ENCODE measurements at regions not wholly inside any gene's neighbourhood (a gene's known extent, or its start where the extent isn't known, plus 50 kb on each side); places are given as distances from the start of the nearest gene placed in this dataset.

- Histone ChIP-seq H3K36me3 (ENCODE audit: insufficient read depth, low read length) (no peaks in the 10 kb centered on the region), H3K4me3 (ENCODE audit: low read depth, low read length) (no peak overlapping the region), H3K4me1 (ENCODE audit: control insufficient read depth, insufficient read depth, low read length, unreplicated experiment) (no peaks in the 10 kb centered on the region), H3K79me2 (ENCODE audit: control insufficient read depth, insufficient read depth, low read length, unreplicated experiment) (no peaks in the 10 kb centered on the region), H2AFZ (ENCODE audit: low read length, unreplicated experiment) (no peak overlapping the region), H3K27ac (ENCODE audit: low read depth, low read length) (no peak overlapping the region), H3K27me3 (ENCODE audit: insufficient read depth, low read length) (no peaks in the 10 kb centered on the region)
Measured at GRCh38 chr1:73909043-73909562, 288.9 kb downstream of the LRRIQ3 start.

- Histone ChIP-seq H3K79me2 (ENCODE audit: control insufficient read depth, insufficient read depth, low read length, unreplicated experiment) (no peaks in the 10 kb centered on the region), H3K27me3 (ENCODE audit: insufficient read depth, low read length) (no peaks in the 10 kb centered on the region), H3K4me3 (ENCODE audit: low read depth, low read length) (no peak overlapping the region), H2AFZ (ENCODE audit: low read length, unreplicated experiment) (no peak overlapping the region), H3K36me3 (ENCODE audit: insufficient read depth, low read length) (no peaks in the 10 kb centered on the region), H3K4me1 (ENCODE audit: control insufficient read depth, insufficient read depth, low read length, unreplicated experiment) (no peaks in the 10 kb centered on the region), H3K27ac (ENCODE audit: low read depth, low read length) (no peak overlapping the region)
Measured at GRCh38 chr1:73907051-73907450, 290.9 kb downstream of the LRRIQ3 start.

- H3K36me3 ChIP-seq (ENCODE audit: insufficient read depth, low read length): no peaks in the 10 kb centered on the region
- H3K27me3 ChIP-seq (ENCODE audit: insufficient read depth, low read length): no peaks in the 10 kb centered on the region; the same call in 1 of the 2 replicates
- H3K4me3 ChIP-seq (ENCODE audit: low read depth, low read length): 0 out of 2 replicates have a peak overlapping the region, but pooled peaks have one; percentile 20
- no peak overlapping the region for H3K27ac ChIP-seq (ENCODE audit: low read depth, low read length)
- H3K4me1 ChIP-seq (ENCODE audit: control insufficient read depth, insufficient read depth, low read length, unreplicated experiment): no peaks in the 10 kb centered on the region
- H3K79me2 ChIP-seq (ENCODE audit: control insufficient read depth, insufficient read depth, low read length, unreplicated experiment): no peaks in the 10 kb centered on the region
- H2AFZ ChIP-seq (ENCODE audit: low read length, unreplicated experiment): no peak overlapping the region
Measured at GRCh38 chr1:73903092-73903491, 294.9 kb downstream of the LRRIQ3 start.

- no peaks in the 10 kb centered on the region for H3K79me2 ChIP-seq (ENCODE audit: control insufficient read depth, insufficient read depth, low read length, unreplicated experiment)
- H3K4me3 ChIP-seq (ENCODE audit: low read depth, low read length): no peak overlapping the region
- H2AFZ ChIP-seq (ENCODE audit: low read length, unreplicated experiment): no peak overlapping the region
- H3K27ac ChIP-seq (ENCODE audit: low read depth, low read length): no peak overlapping the region
- H3K27me3 ChIP-seq (ENCODE audit: insufficient read depth, low read length): no peaks in the 10 kb centered on the region; the same call in none of the 2 replicates
- no peaks in the 10 kb centered on the region for H3K4me1 ChIP-seq (ENCODE audit: control insufficient read depth, insufficient read depth, low read length, unreplicated experiment)
- H3K36me3 ChIP-seq (ENCODE audit: insufficient read depth, low read length): no peaks in the 10 kb centered on the region
Measured at GRCh38 chr1:73901738-73902137, 296.2 kb downstream of the LRRIQ3 start.

GRCh38 chr1:73899311-73899710 is 298.7 kb downstream of the LRRIQ3 start:
- no peak overlapping the region for H2AFZ ChIP-seq (ENCODE audit: low read length, unreplicated experiment)
- H3K27me3 ChIP-seq (ENCODE audit: insufficient read depth, low read length): no peaks in the 10 kb centered on the region; the same call in none of the 2 replicates
- H3K79me2 ChIP-seq (ENCODE audit: control insufficient read depth, insufficient read depth, low read length, unreplicated experiment): no peaks in the 10 kb centered on the region

GRCh38 chr1:73898540-73898939 is 299.4 kb downstream of the LRRIQ3 start:
- no peaks in the 10 kb centered on the region for H3K79me2 ChIP-seq (ENCODE audit: control insufficient read depth, insufficient read depth, low read length, unreplicated experiment)
- no peaks in the 10 kb centered on the region for H3K36me3 ChIP-seq (ENCODE audit: insufficient read depth, low read length)

More at GRCh38 chr1:73899311-73899710, 298.7 kb downstream of the LRRIQ3 start:
- no peaks in the 10 kb centered on the region for H3K36me3 ChIP-seq (ENCODE audit: insufficient read depth, low read length)
- H3K4me1 ChIP-seq (ENCODE audit: control insufficient read depth, insufficient read depth, low read length, unreplicated experiment): no peaks in the 10 kb centered on the region
- no peak overlapping the region for H3K4me3 ChIP-seq (ENCODE audit: low read depth, low read length)
- no peak overlapping the region for H3K27ac ChIP-seq (ENCODE audit: low read depth, low read length)

GRCh38 chr1:73887412-73887811 is 310.6 kb downstream of the LRRIQ3 start:
- H3K4me1 ChIP-seq (ENCODE audit: control insufficient read depth, insufficient read depth, low read length, unreplicated experiment): no peaks in the 10 kb centered on the region
- H3K27ac ChIP-seq (ENCODE audit: low read depth, low read length): no peak overlapping the region
- no peak overlapping the region for H3K4me3 ChIP-seq (ENCODE audit: low read depth, low read length)

More at GRCh38 chr1:73898540-73898939, 299.4 kb downstream of the LRRIQ3 start:
- no peak overlapping the region for H3K4me3 ChIP-seq (ENCODE audit: low read depth, low read length)
- H2AFZ ChIP-seq (ENCODE audit: low read length, unreplicated experiment): no peak overlapping the region
- H3K27ac ChIP-seq (ENCODE audit: low read depth, low read length): no peak overlapping the region
- H3K4me1 ChIP-seq (ENCODE audit: control insufficient read depth, insufficient read depth, low read length, unreplicated experiment): no peaks in the 10 kb centered on the region
- H3K27me3 ChIP-seq (ENCODE audit: insufficient read depth, low read length): no peaks in the 10 kb centered on the region; the same call in none of the 2 replicates

GRCh38 chr1:73886716-73887115 is 311.3 kb downstream of the LRRIQ3 start:
- Histone ChIP-seq H3K36me3 (ENCODE audit: insufficient read depth, low read length) (no peaks in the 10 kb centered on the region), H3K27me3 (ENCODE audit: insufficient read depth, low read length) (no peaks in the 10 kb centered on the region), H3K79me2 (ENCODE audit: control insufficient read depth, insufficient read depth, low read length, unreplicated experiment) (no peaks in the 10 kb centered on the region), H3K4me3 (ENCODE audit: low read depth, low read length) (no peak overlapping the region), H3K4me1 (ENCODE audit: control insufficient read depth, insufficient read depth, low read length, unreplicated experiment) (no peaks in the 10 kb centered on the region), H2AFZ (ENCODE audit: low read length, unreplicated experiment) (no peak overlapping the region), H3K27ac (ENCODE audit: low read depth, low read length) (no peak overlapping the region)

More at GRCh38 chr1:73887412-73887811, 310.6 kb downstream of the LRRIQ3 start:
- Histone ChIP-seq H3K36me3 (ENCODE audit: insufficient read depth, low read length) (no peaks in the 10 kb centered on the region), H2AFZ (ENCODE audit: low read length, unreplicated experiment) (no peak overlapping the region), H3K79me2 (ENCODE audit: control insufficient read depth, insufficient read depth, low read length, unreplicated experiment) (no peaks in the 10 kb centered on the region), H3K27me3 (ENCODE audit: insufficient read depth, low read length) (no peaks in the 10 kb centered on the region)

GRCh38 chr1:73874806-73875205 is 323.2 kb downstream of the LRRIQ3 start:
- H3K79me2 ChIP-seq (ENCODE audit: control insufficient read depth, insufficient read depth, low read length, unreplicated experiment): no peaks in the 10 kb centered on the region
- H3K4me3 ChIP-seq (ENCODE audit: low read depth, low read length): no peak overlapping the region
- peaks cover 5% of the 10 kb centered on the region; the same call in 1 of the 2 replicates for H3K27me3 ChIP-seq (ENCODE audit: insufficient read depth, low read length)
- H3K36me3 ChIP-seq (ENCODE audit: insufficient read depth, low read length): no peaks in the 10 kb centered on the region
- H3K27ac ChIP-seq (ENCODE audit: low read depth, low read length): no peak overlapping the region
- no peaks in the 10 kb centered on the region for H3K4me1 ChIP-seq (ENCODE audit: control insufficient read depth, insufficient read depth, low read length, unreplicated experiment)
- no peak overlapping the region for H2AFZ ChIP-seq (ENCODE audit: low read length, unreplicated experiment)

GRCh38 chr1:73868810-73869336 is 329.1 kb downstream of the LRRIQ3 start:
- H3K27me3 ChIP-seq (ENCODE audit: insufficient read depth, low read length): no peaks in the 10 kb centered on the region
- no peaks in the 10 kb centered on the region for H3K79me2 ChIP-seq (ENCODE audit: control insufficient read depth, insufficient read depth, low read length, unreplicated experiment)
- H3K4me3 ChIP-seq (ENCODE audit: low read depth, low read length): no peak overlapping the region
- no peaks in the 10 kb centered on the region for H3K36me3 ChIP-seq (ENCODE audit: insufficient read depth, low read length)
- H3K4me1 ChIP-seq (ENCODE audit: control insufficient read depth, insufficient read depth, low read length, unreplicated experiment): no peaks in the 10 kb centered on the region
- H2AFZ ChIP-seq (ENCODE audit: low read length, unreplicated experiment): no peak overlapping the region
- H3K27ac ChIP-seq (ENCODE audit: low read depth, low read length): no peak overlapping the region

GRCh38 chr1:73862355-73862754 is 335.6 kb downstream of the LRRIQ3 start:
- H3K79me2 ChIP-seq (ENCODE audit: control insufficient read depth, insufficient read depth, low read length, unreplicated experiment): no peaks in the 10 kb centered on the region
- no peak overlapping the region for H3K27ac ChIP-seq (ENCODE audit: low read depth, low read length)
- no peak overlapping the region for H2AFZ ChIP-seq (ENCODE audit: low read length, unreplicated experiment)
- H3K36me3 ChIP-seq (ENCODE audit: insufficient read depth, low read length): no peaks in the 10 kb centered on the region
- H3K27me3 ChIP-seq (ENCODE audit: insufficient read depth, low read length): no peaks in the 10 kb centered on the region
- no peak overlapping the region for H3K4me3 ChIP-seq (ENCODE audit: low read depth, low read length)
- no peaks in the 10 kb centered on the region for H3K4me1 ChIP-seq (ENCODE audit: control insufficient read depth, insufficient read depth, low read length, unreplicated experiment)

Measured in ACC112 (cell line).